CD4-positive, alpha-beta T cell (primary cell): ENCODE measurements at regions not wholly inside any gene's neighbourhood (a gene's known extent, or its start where the extent isn't known, plus 50 kb on each side); places are given as distances from the start of the nearest gene placed in this dataset.
A peak's percentile ranks its signal among the peaks of the same experiment; 100 is the strongest.

ENCODE experiments used
- ATAC-seq: fragments of 200-7000 bp; cut with Tn5 transposase; one replicate; pipeline ENCODE4 v1.10.0; 2022; ENCODE audit warnings: mild to moderate bottlenecking; ENCODE audit not compliant: poor library complexity
- CTCF ChIA-PET: fragments of 350-600 bp; sonication (Branson Sonifier 250); formaldehyde crosslinking; loops from one replicate; lab custom pipeline; 2021; ENCODE audit warnings: antibody characterized with exemption, inconsistent platforms; lab: Charles Lee
- POLR2A ChIA-PET: fragments of 350-600 bp; sonication (Branson Sonifier 250); formaldehyde crosslinking; loops from one replicate; lab custom pipeline; 2021; ENCODE audit warnings: antibody characterized with exemption, inconsistent platforms; lab: Charles Lee
- DNase-seq, 14 experiments: peaks; one replicate each; pipeline ENCODE4 v3.0.0-alpha.2; 2013 to 2020; ENCODE audit warnings: mixed read lengths in 2 of 14
- H3K27ac ChIP-seq, 2 donors: one replicate each; pipeline versions ENCODE4 v1.5.1 to v1.7.0; 2013; ENCODE audit warnings: low read length in 2 of 2, low read depth in 1 of 2, mild to moderate bottlenecking in 1 of 2
- H3K27me3 ChIP-seq, 2 experiments: 1 replicate in 1 of 2; 2 replicates in 1 of 2; pipeline versions ENCODE4 v1.6.1 to v1.7.0; 2013; ENCODE audit warnings: low read length in 2 of 2, control low read depth in 1 of 2, mild to moderate bottlenecking in 1 of 2, moderate library complexity in 1 of 2; ENCODE audit not compliant: insufficient read depth in 2 of 2, control insufficient read depth in 1 of 2
- H3K36me3 ChIP-seq: one replicate; pipeline ENCODE4 v1.6.1; 2013; ENCODE audit warnings: low read length, control low read depth; ENCODE audit not compliant: insufficient read depth
- H3K4me1 ChIP-seq: one replicate; pipeline ENCODE4 v1.6.1; 2013; ENCODE audit warnings: low read length, control low read depth; ENCODE audit not compliant: insufficient read depth
- H3K4me3 ChIP-seq: one replicate; pipeline ENCODE4 v1.5.1; 2013; ENCODE audit warnings: mild to moderate bottlenecking, low read length, moderate library complexity
- H3K9me3 ChIP-seq, 2 experiments: 1 replicate in 1 of 2; 2 replicates in 1 of 2; pipeline versions ENCODE4 v1.6.1 to v1.7.0; 2013; ENCODE audit warnings: low read length in 2 of 2, mild to moderate bottlenecking in 2 of 2, control low read depth in 1 of 2, moderate library complexity in 1 of 2; ENCODE audit not compliant: control insufficient read depth in 1 of 2, insufficient read depth in 1 of 2
- H3K27ac Mint-ChIP-seq: one replicate; pipeline ENCODE4 v1.8.0; 2020; ENCODE audit warnings: mixed read lengths
- H3K27me3 Mint-ChIP-seq: one replicate; pipeline ENCODE4 v1.8.0; 2021; ENCODE audit warnings: mixed read lengths
- H3K36me3 Mint-ChIP-seq: one replicate; pipeline ENCODE4 v1.8.0; 2021; ENCODE audit warnings: low read depth, mixed read lengths
- H3K4me1 Mint-ChIP-seq: one replicate; pipeline ENCODE4 v1.8.0; 2021; ENCODE audit warnings: low read depth, mixed read lengths
- H3K4me3 Mint-ChIP-seq: one replicate; pipeline ENCODE4 v1.8.0; 2020; ENCODE audit warnings: mild to moderate bottlenecking, mixed read lengths
- H3K9me3 Mint-ChIP-seq: one replicate; pipeline ENCODE4 v1.8.0; 2020; ENCODE audit warnings: mixed read lengths
- CTCF ChIP-seq: fragments of 200-600 bp; IDR thresholded peaks from one replicate; pipeline ENCODE4 v1.8.0; 2022; ENCODE audit warnings: antibody characterized with exemption, mild to moderate bottlenecking
- intact Hi-C, 2 experiments: fragments of 100-400 bp; cut with DNase I in 1 of 2; cut with micrococcal nuclease in 1 of 2; formaldehyde crosslinking; loops; one replicate each; pipeline versions ENCODE4 v1.15.1 to v1.9.0; 2023 to 2025; cut with DNase I, micrococcal nuclease

GRCh38 chr13:53249236-53249635 lies 220.6 kb downstream of the OLFM4 start:
- DNase-seq (no peak), ATAC-seq (no peak)
- no peaks in the 10 kb centered on the region for H3K9me3 ChIP-seq
- no peak overlapping the region for H3K27ac Mint-ChIP-seq
- H3K27me3 Mint-ChIP-seq, result peaks cover 4% of the 10 kb centered on the region
- H3K9me3 Mint-ChIP-seq, result no peaks in the 10 kb centered on the region
- H3K4me3 Mint-ChIP-seq, result no peak overlapping the region
- no peak for TF ChIP-seq CTCF
- no peak overlapping the region for H3K4me3 ChIP-seq
- no peaks in the 10 kb centered on the region for H3K36me3 Mint-ChIP-seq
- no peaks in the 10 kb centered on the region for H3K27me3 ChIP-seq
- no peak overlapping the region for H3K27ac ChIP-seq
- POLR2A ChIA-PET, result no interaction called here
- intact Hi-C loops, result no loop called here
- CTCF ChIA-PET, result interaction anchor here (0.6 kb wide), 1 partner anchor 57 kb away, joined by 3 read pairs; no protein-coding TSS in a partner anchor
- H3K4me1 Mint-ChIP-seq, result no peaks in the 10 kb centered on the region
- no peaks in the 10 kb centered on the region for H3K36me3 ChIP-seq
- H3K4me1 ChIP-seq, result no peaks in the 10 kb centered on the region

GRCh38 chr13:53250272-53250875 lies 221.8 kb downstream of the OLFM4 start:
- ChIA-PET CTCF (no interaction called here), POLR2A (no interaction called here)
- Histone ChIP-seq H3K4me3 (no peak overlapping the region), H3K36me3 (no peaks in the 10 kb centered on the region), H3K9me3 (no peaks in the 10 kb centered on the region), H3K4me1 (no peaks in the 10 kb centered on the region), H3K27me3 (no peaks in the 10 kb centered on the region), H3K27ac (no peak overlapping the region)
- DNase-seq, result peak in 4 of 14 experiments; percentile 8 to 54 (median 46)
- no peaks in the 10 kb centered on the region for H3K9me3 Mint-ChIP-seq
- ATAC-seq, result peak; percentile 52
- H3K36me3 Mint-ChIP-seq, result no peaks in the 10 kb centered on the region
- no peak overlapping the region for H3K27ac Mint-ChIP-seq
- H3K4me1 Mint-ChIP-seq, result no peaks in the 10 kb centered on the region
- H3K4me3 Mint-ChIP-seq, result no peak overlapping the region
- peak; percentile 85 for TF ChIP-seq CTCF
- intact Hi-C loops, result no loop called here
- peaks cover 4% of the 10 kb centered on the region for H3K27me3 Mint-ChIP-seq

GRCh38 chr13:53250977-53251376 lies 222.4 kb downstream of the OLFM4 start:
- H3K36me3 Mint-ChIP-seq, result no peaks in the 10 kb centered on the region
- no peak overlapping the region for H3K4me3 Mint-ChIP-seq
- POLR2A ChIA-PET, result no interaction called here
- ATAC-seq (no peak), DNase-seq (no peak)
- Histone ChIP-seq H3K4me1 (no peaks in the 10 kb centered on the region), H3K4me3 (no peak overlapping the region), H3K27me3 (no peaks in the 10 kb centered on the region), H3K9me3 (no peaks in the 10 kb centered on the region), H3K27ac (no peak overlapping the region), H3K36me3 (no peaks in the 10 kb centered on the region)
- TF ChIP-seq CTCF, result no peak
- H3K4me1 Mint-ChIP-seq, result no peaks in the 10 kb centered on the region
- no peak overlapping the region for H3K27ac Mint-ChIP-seq
- intact Hi-C loops, result no loop called here
- peaks cover 4% of the 10 kb centered on the region for H3K27me3 Mint-ChIP-seq
- no peaks in the 10 kb centered on the region for H3K9me3 Mint-ChIP-seq
- CTCF ChIA-PET, result no interaction called here
